ENCODE measurements at regions not wholly inside any gene's neighbourhood (a gene's known extent, or its start where the extent isn't known, plus 50 kb on each side); places are given as distances from the start of the nearest gene placed in this dataset.

DNA sequence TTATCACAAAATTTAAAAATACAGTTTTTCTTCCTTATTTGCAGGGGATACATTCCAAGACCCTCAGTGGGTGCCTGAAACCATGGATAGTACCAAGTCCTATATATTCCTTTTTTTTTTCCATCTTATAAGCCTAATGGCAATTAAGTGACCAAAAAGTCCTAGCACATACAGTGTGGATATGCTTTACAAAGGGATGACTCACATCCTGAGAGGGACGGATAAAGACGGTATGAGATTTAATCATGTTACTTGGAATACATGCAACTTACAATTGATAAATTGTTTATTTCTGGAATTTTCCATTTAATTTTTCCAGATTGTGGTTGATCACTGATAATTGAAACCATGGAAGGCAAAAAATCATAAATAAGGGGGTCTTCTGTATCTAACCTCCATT, 181.2 kb upstream of the BRINP3 start:
- TF ChIP-seq, protein P1, sequence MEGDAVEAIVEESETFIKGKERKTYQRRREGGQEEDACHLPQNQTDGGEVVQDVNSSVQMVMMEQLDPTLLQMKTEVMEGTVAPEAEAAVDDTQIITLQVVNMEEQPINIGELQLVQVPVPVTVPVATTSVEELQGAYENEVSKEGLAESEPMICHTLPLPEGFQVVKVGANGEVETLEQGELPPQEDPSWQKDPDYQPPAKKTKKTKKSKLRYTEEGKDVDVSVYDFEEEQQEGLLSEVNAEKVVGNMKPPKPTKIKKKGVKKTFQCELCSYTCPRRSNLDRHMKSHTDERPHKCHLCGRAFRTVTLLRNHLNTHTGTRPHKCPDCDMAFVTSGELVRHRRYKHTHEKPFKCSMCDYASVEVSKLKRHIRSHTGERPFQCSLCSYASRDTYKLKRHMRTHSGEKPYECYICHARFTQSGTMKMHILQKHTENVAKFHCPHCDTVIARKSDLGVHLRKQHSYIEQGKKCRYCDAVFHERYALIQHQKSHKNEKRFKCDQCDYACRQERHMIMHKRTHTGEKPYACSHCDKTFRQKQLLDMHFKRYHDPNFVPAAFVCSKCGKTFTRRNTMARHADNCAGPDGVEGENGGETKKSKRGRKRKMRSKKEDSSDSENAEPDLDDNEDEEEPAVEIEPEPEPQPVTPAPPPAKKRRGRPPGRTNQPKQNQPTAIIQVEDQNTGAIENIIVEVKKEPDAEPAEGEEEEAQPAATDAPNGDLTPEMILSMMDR (IDR thresholded peaks at IDR 0.05; ENCODE audit: low read depth, low read length): no peak
- TF ChIP-seq EZH2phosphoT487 (IDR thresholded peaks at IDR 0.05; ENCODE audit: low read depth): no peak
